SK-N-SH treated with all-trans-retinoic acid at 6 μM for 48 hours (cell line): ENCODE measurements at regions not wholly inside any gene's neighbourhood (a gene's known extent, or its start where the extent isn't known, plus 50 kb on each side); places are given as distances from the start of the nearest gene placed in this dataset.

Experiments
- ARNTL ChIP-seq: fragments of 450-650 bp; formaldehyde crosslinking; IDR thresholded peaks from 2 replicates; pipeline ENCODE4 v1.5.0; 2020; ENCODE audit warnings: low read depth, mild to moderate bottlenecking, moderate library complexity, borderline replicate concordance
- BACH2 ChIP-seq: fragments of 250-450 bp; sonication (Bioruptor Pico); IDR thresholded peaks from 2 replicates; pipeline ENCODE4 v1.9.0; 2021; ENCODE audit warnings: mild to moderate bottlenecking, borderline replicate concordance
- CSDC2 ChIP-seq: fragments of 250-450 bp; sonication (Bioruptor Pico); IDR thresholded peaks from 2 replicates; pipeline ENCODE4 v1.5.0; 2020; ENCODE audit warnings: mild to moderate bottlenecking, moderate library complexity
- ESRRG ChIP-seq: fragments of 250-450 bp; sonication (Bioruptor Pico); IDR thresholded peaks from 2 replicates; pipeline ENCODE4 v1.6.1; 2021; ENCODE audit warnings: mild to moderate bottlenecking
- GLIS3 ChIP-seq: fragments of 250-450 bp; sonication (Bioruptor Pico); IDR thresholded peaks from 2 replicates; pipeline ENCODE4 v1.5.0; 2020; ENCODE audit warnings: mild to moderate bottlenecking, moderate library complexity
- OSR1 ChIP-seq: fragments of 250-450 bp; sonication (Bioruptor Pico); IDR thresholded peaks from 2 replicates; pipeline ENCODE4 v1.8.0; 2022; ENCODE audit warnings: moderate library complexity, mild to moderate bottlenecking, inconsistent platforms
- PPARA ChIP-seq: fragments of 250-450 bp; sonication (Bioruptor Pico); IDR thresholded peaks from 2 replicates; pipeline ENCODE4 v1.5.0; 2020; ENCODE audit warnings: mild to moderate bottlenecking, borderline replicate concordance
- RARB ChIP-seq: fragments of 250-450 bp; sonication (Bioruptor Pico); IDR thresholded peaks from 2 replicates; pipeline ENCODE4 v1.8.0; 2021; ENCODE audit warnings: mild to moderate bottlenecking, moderate library complexity
- SNAI2 ChIP-seq: fragments of 250-450 bp; sonication (Bioruptor Pico); IDR thresholded peaks from 2 replicates; pipeline ENCODE4 v1.5.0; 2020; ENCODE audit warnings: mild to moderate bottlenecking, moderate library complexity
- ZC3H10 ChIP-seq: fragments of 250-450 bp; sonication (Bioruptor Pico); IDR thresholded peaks from 2 replicates; pipeline ENCODE4 v1.5.1; 2021; ENCODE audit warnings: mild to moderate bottlenecking, moderate library complexity
- ZFP30 ChIP-seq: fragments of 450-650 bp; formaldehyde crosslinking; IDR thresholded peaks from 2 replicates; pipeline ENCODE4 v1.5.0; 2022; ENCODE audit warnings: mild to moderate bottlenecking, moderate library complexity
- ZNF565 ChIP-seq: fragments of 450-650 bp; formaldehyde crosslinking; conservative IDR thresholded peaks from 2 replicates; pipeline ENCODE4 v1.5.0; 2020; ENCODE audit warnings: low read depth, mild to moderate bottlenecking, moderate library complexity
- ZNF8 ChIP-seq: fragments of 450-650 bp; formaldehyde crosslinking; IDR thresholded peaks from 2 replicates; pipeline ENCODE4 v1.5.0; 2020; ENCODE audit warnings: mild to moderate bottlenecking, moderate library complexity
- TF ChIP-seq, protein P1 (sequence below): fragments of 250-450 bp; sonication (Bioruptor Pico); IDR thresholded peaks from 2 replicates; pipeline ENCODE4 v1.8.0; 2021; ENCODE audit warnings: low read depth, mild to moderate bottlenecking, moderate library complexity, borderline replicate concordance

DNA sequence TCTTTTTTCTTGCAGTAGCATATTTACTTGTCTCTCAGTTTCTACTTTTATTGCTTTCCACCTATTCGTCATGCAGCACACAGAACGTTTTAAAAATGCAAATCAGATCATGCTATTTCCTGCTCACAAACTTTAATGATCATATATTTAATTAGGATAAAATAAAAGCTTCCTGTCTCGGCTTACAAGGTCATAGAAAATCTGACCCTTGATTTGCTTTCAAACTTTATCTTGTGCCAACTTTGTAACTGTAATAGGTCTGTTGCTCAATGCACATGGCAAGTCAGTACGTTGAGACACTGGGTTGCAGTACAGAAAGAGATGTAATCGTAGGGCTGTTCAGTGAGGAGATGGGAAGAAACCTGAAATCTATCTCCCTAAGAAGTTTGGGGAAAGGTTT is 95.6 kb upstream of the CSNK1A1L start:
- TF ChIP-seq GLIS3 (no peak), SNAI2 (CRISPR knock-in tag) (no peak), ARNTL (CRISPR knock-in tag) (no peak), PPARA (CRISPR knock-in tag) (no peak), RARB (CRISPR knock-in tag) (no peak), ZFP30 (no peak), ZC3H10 (CRISPR knock-in tag) (no peak), ESRRG (CRISPR knock-in tag) (no peak), ZNF565 (CRISPR knock-in tag) (no peak), OSR1 (CRISPR knock-in tag) (no peak), ZNF8 (CRISPR knock-in tag) (no peak), CSDC2 (CRISPR knock-in tag) (no peak), BACH2 (no peak)
- TF ChIP-seq, protein P1, sequence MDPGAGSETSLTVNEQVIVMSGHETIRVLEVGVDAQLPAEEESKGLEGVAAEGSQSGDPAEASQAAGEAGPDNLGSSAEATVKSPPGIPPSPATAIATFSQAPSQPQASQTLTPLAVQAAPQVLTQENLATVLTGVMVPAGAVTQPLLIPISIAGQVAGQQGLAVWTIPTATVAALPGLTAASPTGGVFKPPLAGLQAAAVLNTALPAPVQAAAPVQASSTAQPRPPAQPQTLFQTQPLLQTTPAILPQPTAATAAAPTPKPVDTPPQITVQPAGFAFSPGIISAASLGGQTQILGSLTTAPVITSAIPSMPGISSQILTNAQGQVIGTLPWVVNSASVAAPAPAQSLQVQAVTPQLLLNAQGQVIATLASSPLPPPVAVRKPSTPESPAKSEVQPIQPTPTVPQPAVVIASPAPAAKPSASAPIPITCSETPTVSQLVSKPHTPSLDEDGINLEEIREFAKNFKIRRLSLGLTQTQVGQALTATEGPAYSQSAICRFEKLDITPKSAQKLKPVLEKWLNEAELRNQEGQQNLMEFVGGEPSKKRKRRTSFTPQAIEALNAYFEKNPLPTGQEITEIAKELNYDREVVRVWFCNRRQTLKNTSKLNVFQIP: no peak
